C4-2B (cell line): ENCODE measurements at regions not wholly inside any gene's neighbourhood (a gene's known extent, or its start where the extent isn't known, plus 50 kb on each side); places are given as distances from the start of the nearest gene placed in this dataset.

Experiments used
- ZFX ChIP-seq: fragments of 450-650 bp; IDR thresholded peaks from 2 replicates; pipeline ENCODE4 v1.6.1; 2017
- TF ChIP-seq, protein P1 (sequence below): fragments of 450-650 bp; conservative IDR thresholded peaks from 2 replicates; pipeline ENCODE4 v1.5.1; 2017; ENCODE audit warnings: mild to moderate bottlenecking

DNA sequence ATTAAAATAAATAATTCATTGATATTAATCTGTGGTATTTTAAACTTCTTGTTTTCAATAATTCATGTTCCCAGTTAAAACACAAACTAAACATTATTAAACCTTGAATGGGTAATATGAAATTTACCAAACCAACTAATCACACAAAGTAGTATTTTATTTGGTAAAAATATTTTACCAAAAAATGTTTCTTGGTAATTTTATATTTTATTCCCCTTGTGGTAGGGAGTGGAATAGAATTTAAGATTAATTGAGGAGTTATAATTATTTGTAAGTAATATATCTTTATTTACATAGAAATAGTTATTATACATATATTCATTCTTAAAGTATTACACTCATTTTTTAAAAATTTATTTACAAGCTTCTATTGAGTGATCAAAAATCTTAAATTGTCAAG is 1350.9 kb downstream of the OTOL1 start:
- TF ChIP-seq, protein P1, sequence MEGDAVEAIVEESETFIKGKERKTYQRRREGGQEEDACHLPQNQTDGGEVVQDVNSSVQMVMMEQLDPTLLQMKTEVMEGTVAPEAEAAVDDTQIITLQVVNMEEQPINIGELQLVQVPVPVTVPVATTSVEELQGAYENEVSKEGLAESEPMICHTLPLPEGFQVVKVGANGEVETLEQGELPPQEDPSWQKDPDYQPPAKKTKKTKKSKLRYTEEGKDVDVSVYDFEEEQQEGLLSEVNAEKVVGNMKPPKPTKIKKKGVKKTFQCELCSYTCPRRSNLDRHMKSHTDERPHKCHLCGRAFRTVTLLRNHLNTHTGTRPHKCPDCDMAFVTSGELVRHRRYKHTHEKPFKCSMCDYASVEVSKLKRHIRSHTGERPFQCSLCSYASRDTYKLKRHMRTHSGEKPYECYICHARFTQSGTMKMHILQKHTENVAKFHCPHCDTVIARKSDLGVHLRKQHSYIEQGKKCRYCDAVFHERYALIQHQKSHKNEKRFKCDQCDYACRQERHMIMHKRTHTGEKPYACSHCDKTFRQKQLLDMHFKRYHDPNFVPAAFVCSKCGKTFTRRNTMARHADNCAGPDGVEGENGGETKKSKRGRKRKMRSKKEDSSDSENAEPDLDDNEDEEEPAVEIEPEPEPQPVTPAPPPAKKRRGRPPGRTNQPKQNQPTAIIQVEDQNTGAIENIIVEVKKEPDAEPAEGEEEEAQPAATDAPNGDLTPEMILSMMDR = peak; percentile 36
- no peak for TF ChIP-seq ZFX
